Hepatocyte (in vitro differentiated cells): ENCODE measurements at regions not wholly inside any gene's neighbourhood (a gene's known extent, or its start where the extent isn't known, plus 50 kb on each side); places are given as distances from the start of the nearest gene placed in this dataset.

Experiments used
- DNase-seq: peaks from one replicate; pipeline ENCODE4 v3.0.0-alpha.2; 2016; ENCODE audit warnings: low spot score
- H2AFZ ChIP-seq: fragments of 200-600 bp; sonication (generic); 2 replicates; pipeline ENCODE4 v1.6.0; 2016; ENCODE audit warnings: antibody characterized with exemption, mild to moderate bottlenecking
- H3K27ac ChIP-seq: fragments of 200-600 bp; sonication (generic); 2 replicates; pipeline ENCODE4 v1.5.1; 2016; ENCODE audit warnings: mild to moderate bottlenecking
- H3K27me3 ChIP-seq: fragments of 200-600 bp; sonication (generic); 2 replicates; pipeline ENCODE4 v1.6.1; 2016
- H3K36me3 ChIP-seq: fragments of 200-600 bp; sonication (generic); replicated peaks from 2 replicates; pipeline ENCODE4 v1.5.1; 2016; ENCODE audit warnings: low read depth; ENCODE audit not compliant: insufficient read depth
- H3K4me1 ChIP-seq: fragments of 200-600 bp; sonication (generic); 2 replicates; pipeline ENCODE4 v1.5.1; 2016; ENCODE audit warnings: mild to moderate bottlenecking, moderate library complexity; ENCODE audit not compliant: insufficient read depth
- H3K4me2 ChIP-seq: fragments of 200-600 bp; sonication (generic); 2 replicates; pipeline ENCODE4 v1.6.0; 2016
- H3K4me3 ChIP-seq: fragments of 200-600 bp; sonication (generic); 2 replicates; pipeline ENCODE4 v1.5.1; 2016; ENCODE audit warnings: mild to moderate bottlenecking
- H3K79me2 ChIP-seq: fragments of 200-600 bp; sonication (generic); 2 replicates; pipeline ENCODE4 v1.6.0; 2017; ENCODE audit warnings: mild to moderate bottlenecking
- H3K9me2 ChIP-seq: fragments of 200-600 bp; sonication (generic); replicated peaks from 2 replicates; pipeline ENCODE4 v1.6.0; 2017; ENCODE audit warnings: mild to moderate bottlenecking; ENCODE audit not compliant: insufficient read depth
- H3K9me3 ChIP-seq: fragments of 200-600 bp; sonication (generic); 2 replicates; pipeline ENCODE4 v1.5.1; 2016; ENCODE audit warnings: low read depth, mild to moderate bottlenecking
- H4K20me1 ChIP-seq: fragments of 200-600 bp; sonication (generic); 2 replicates; pipeline ENCODE4 v1.6.0; 2016; ENCODE audit warnings: mild to moderate bottlenecking; ENCODE audit not compliant: insufficient read depth, poor library complexity, severe bottlenecking
- EZH2 ChIP-seq: fragments of 200-600 bp; sonication (generic); IDR thresholded peaks from 2 replicates; pipeline ENCODE4 v1.6.1; 2016; ENCODE audit warnings: antibody characterized with exemption, mild to moderate bottlenecking, borderline replicate concordance
- EZH2phosphoT487 ChIP-seq: fragments of 200-600 bp; sonication (generic); IDR thresholded peaks from one replicate; pipeline ENCODE4 v1.6.1; 2018; ENCODE audit warnings: antibody characterized with exemption, mild to moderate bottlenecking, low read depth, moderate library complexity; ENCODE audit not compliant: unreplicated experiment, severe bottlenecking
- WGBS: methylation state at CpG from one replicate; pipeline ENCODE4 v1.1.6; 2016; ENCODE audit warnings: low lambda C conversion rate; ENCODE audit errors: missing lambda C conversion rate; 5-methylcytosine and 5-hydroxymethylcytosine counted together
- TF ChIP-seq, protein P1 (sequence below): fragments of 200-600 bp; sonication (generic); IDR thresholded peaks from 2 replicates; pipeline ENCODE4 v1.5.1; 2016; ENCODE audit warnings: antibody characterized with exemption, mild to moderate bottlenecking; ENCODE audit not compliant: poor library complexity

DNA sequence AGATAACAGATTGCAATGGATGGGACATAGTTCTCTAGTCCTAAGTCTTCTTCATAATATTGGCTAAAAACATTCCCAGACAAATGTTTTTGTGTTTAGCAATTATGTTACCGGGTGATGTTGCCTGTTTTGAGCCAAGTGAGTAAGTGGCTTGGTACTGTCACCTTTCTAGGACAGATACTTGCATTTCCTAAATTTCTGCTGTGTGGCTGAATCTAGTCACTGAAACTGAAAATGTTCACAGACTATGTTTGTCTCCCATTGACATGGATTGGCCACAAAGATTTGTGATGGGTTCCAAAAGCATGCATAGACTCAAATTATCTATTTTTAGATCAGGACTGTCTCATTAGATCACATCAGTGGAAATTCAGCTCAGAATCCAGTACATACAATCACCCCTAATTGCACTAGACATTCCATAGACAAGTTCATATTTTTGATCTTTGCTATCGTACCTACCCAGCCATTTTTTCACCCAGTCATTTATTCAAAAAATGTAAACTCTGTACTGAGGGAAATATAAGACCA, 1222.1 kb upstream of the AUTS2 start:
- Histone ChIP-seq H3K27me3 (no peaks in the 10 kb centered on the region), H2AFZ (no peak overlapping the region), H3K4me2 (no peak overlapping the region), H3K79me2 (no peaks in the 10 kb centered on the region), H3K9me2 (no peaks in the 10 kb centered on the region), H3K4me1 (no peaks in the 10 kb centered on the region), H3K4me3 (no peak overlapping the region), H3K36me3 (no peaks in the 10 kb centered on the region), H4K20me1 (no peaks in the 10 kb centered on the region), H3K27ac (no peak overlapping the region), H3K9me3 (no peaks in the 10 kb centered on the region)
- WGBS, result 87% methylated on average over 2 of the region's 2 CpGs
- no peak for DNase-seq
- TF ChIP-seq EZH2 (no peak), EZH2phosphoT487 (no peak)
- TF ChIP-seq, protein P1, sequence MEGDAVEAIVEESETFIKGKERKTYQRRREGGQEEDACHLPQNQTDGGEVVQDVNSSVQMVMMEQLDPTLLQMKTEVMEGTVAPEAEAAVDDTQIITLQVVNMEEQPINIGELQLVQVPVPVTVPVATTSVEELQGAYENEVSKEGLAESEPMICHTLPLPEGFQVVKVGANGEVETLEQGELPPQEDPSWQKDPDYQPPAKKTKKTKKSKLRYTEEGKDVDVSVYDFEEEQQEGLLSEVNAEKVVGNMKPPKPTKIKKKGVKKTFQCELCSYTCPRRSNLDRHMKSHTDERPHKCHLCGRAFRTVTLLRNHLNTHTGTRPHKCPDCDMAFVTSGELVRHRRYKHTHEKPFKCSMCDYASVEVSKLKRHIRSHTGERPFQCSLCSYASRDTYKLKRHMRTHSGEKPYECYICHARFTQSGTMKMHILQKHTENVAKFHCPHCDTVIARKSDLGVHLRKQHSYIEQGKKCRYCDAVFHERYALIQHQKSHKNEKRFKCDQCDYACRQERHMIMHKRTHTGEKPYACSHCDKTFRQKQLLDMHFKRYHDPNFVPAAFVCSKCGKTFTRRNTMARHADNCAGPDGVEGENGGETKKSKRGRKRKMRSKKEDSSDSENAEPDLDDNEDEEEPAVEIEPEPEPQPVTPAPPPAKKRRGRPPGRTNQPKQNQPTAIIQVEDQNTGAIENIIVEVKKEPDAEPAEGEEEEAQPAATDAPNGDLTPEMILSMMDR, result no peak

DNA sequence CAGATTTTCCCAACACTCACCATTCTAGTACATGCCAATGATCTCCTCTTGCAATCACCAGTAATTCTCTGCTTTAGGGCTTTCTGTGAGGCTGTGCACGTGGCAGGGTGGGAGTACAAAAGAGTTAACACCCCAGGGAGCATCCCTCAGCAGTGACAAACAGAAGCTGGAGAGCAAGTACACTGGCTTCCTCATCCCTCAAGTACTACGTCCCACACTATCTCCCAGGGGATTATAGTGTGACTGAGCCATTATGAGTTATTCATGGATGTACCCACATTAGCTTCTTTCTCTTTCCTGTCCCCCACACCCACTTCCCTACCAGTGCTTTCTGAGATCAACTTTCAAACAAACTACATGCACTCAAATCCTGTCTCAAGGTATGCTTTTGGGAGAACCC, 1216.5 kb upstream of the AUTS2 start:
- Histone ChIP-seq H4K20me1 (no peaks in the 10 kb centered on the region), H3K27ac (no peak overlapping the region), H3K9me2 (no peaks in the 10 kb centered on the region), H3K4me1 (no peaks in the 10 kb centered on the region), H2AFZ (no peak overlapping the region), H3K9me3 (no peaks in the 10 kb centered on the region), H3K27me3 (no peaks in the 10 kb centered on the region), H3K79me2 (no peaks in the 10 kb centered on the region), H3K36me3 (no peaks in the 10 kb centered on the region), H3K4me2 (no peak overlapping the region), H3K4me3 (no peak overlapping the region)
- TF ChIP-seq, protein P1, result no peak
- no peak for TF ChIP-seq EZH2
- TF ChIP-seq EZH2phosphoT487, result no peak
- DNase-seq, result no peak
- WGBS, result 51% methylated on average over 2 of the region's 2 CpGs

DNA sequence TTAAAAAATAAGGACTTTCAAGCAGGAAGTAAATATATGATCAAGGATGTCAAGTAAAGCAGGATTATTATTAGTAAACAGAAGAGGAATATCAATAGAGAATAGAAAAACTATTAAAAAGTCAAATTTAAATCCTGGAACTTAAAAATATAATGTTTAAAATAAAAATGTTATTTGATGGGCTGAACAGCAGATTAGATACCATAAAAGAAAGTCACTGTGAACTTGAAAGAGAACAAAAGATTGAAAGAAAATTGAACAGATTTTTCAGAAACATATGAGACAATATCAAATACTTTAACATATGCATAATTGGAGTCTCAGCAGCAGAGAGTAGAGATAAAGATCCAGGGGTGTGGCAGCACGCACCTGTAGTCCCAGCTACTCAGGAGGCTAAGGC, 1213.7 kb upstream of the AUTS2 start:
- Histone ChIP-seq H3K79me2 (no peaks in the 10 kb centered on the region), H3K27me3 (no peaks in the 10 kb centered on the region), H3K36me3 (no peaks in the 10 kb centered on the region), H2AFZ (no peak overlapping the region), H3K4me1 (no peaks in the 10 kb centered on the region), H3K4me3 (no peak overlapping the region), H3K9me3 (no peaks in the 10 kb centered on the region), H3K9me2 (no peaks in the 10 kb centered on the region), H3K27ac (no peak overlapping the region), H3K4me2 (no peak overlapping the region), H4K20me1 (no peaks in the 10 kb centered on the region)
- TF ChIP-seq EZH2 (no peak), EZH2phosphoT487 (no peak)
- TF ChIP-seq, protein P1, result no peak
- 100% methylated on average over 1 of the region's 1 CpG for WGBS
- DNase-seq, result no peak

DNA sequence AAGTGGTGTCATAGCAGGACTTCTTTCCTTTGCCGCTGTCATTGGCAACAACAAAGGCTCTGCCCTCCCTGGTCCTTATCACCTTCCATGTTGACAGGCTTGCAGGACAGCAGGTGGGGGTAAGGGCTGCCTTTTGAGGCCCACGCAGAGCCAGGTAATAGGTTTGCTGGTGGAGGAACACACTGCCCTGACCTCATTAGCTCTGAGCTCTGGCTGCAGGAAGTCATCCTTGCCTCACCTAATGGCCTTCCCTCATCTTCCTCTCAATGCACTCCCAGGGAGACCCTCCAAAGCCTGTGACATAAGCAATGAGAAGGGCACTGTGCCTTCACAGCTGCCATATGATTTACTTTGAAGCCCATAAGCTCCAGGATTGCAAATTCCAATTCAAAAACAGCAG, 1205.2 kb upstream of the AUTS2 start:
- DNase-seq, result no peak
- Histone ChIP-seq H3K36me3 (no peaks in the 10 kb centered on the region), H2AFZ (no peak overlapping the region), H3K27me3 (no peaks in the 10 kb centered on the region), H3K9me2 (no peaks in the 10 kb centered on the region), H3K79me2 (no peaks in the 10 kb centered on the region), H3K27ac (no peak overlapping the region), H3K9me3 (no peaks in the 10 kb centered on the region), H4K20me1 (no peaks in the 10 kb centered on the region), H3K4me3 (no peak overlapping the region), H3K4me1 (no peaks in the 10 kb centered on the region), H3K4me2 (no peak overlapping the region)
- TF ChIP-seq EZH2phosphoT487 (no peak), EZH2 (no peak)
- TF ChIP-seq, protein P1, result no peak
- whole genome bisulfite sequencing, result 34% methylated on average over 2 of the region's 2 CpGs
